GM18502 (cell line): ENCODE measurements at regions not wholly inside any gene's neighbourhood (a gene's known extent, or its start where the extent isn't known, plus 50 kb on each side); places are given as distances from the start of the nearest gene placed in this dataset.
"Not testable (repeated sequence)": the region's sequence is repeated elsewhere in the genome, so short reads cannot be mapped to it uniquely, and the experiment has no call there.

Experiments used
- ATAC-seq: cut with Tn5 transposase; IDR thresholded peaks from one replicate; pipeline ENCODE4 v1.9.1; 2021; ENCODE audit warnings: mild to moderate bottlenecking; ENCODE audit not compliant: unreplicated experiment, poor library complexity

DNA sequence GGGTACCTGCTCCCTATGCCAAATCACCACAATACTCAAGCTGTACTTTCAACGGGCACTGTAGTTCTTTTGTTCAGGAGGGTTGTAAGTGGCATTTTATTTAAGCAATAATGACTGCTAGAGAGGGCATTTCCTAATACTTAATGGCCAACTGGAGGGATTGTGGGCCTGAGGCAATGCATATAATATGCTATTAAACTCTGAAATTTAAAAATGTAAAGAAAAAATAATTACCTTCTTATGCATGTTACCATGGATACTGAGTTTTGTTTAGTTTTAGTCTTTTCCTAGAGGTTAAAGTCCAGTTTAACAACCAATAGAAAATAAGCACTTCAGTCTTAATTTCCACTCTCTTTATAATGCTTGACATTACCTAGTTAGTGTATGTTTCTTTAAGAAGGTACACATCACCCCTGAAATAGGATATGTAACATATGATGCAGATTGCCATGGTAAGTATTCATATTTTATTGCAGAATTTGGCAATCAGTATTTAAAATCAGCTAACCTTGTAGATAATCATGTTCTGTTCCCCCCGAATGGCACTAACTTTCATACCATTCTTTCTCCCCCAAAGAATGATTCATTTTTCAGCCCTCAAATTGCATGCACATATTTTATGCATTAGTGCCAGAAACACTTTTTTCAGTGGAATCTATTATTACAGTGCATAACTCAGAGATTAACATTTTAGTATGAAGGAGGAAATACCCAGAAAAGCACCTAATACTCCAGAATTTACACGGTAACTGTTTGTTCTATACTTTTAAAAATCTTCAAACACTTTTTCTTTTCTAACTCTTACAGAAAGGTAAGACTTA, 90.3 kb upstream of the ZNF438 start:
- no peak for ATAC-seq

DNA sequence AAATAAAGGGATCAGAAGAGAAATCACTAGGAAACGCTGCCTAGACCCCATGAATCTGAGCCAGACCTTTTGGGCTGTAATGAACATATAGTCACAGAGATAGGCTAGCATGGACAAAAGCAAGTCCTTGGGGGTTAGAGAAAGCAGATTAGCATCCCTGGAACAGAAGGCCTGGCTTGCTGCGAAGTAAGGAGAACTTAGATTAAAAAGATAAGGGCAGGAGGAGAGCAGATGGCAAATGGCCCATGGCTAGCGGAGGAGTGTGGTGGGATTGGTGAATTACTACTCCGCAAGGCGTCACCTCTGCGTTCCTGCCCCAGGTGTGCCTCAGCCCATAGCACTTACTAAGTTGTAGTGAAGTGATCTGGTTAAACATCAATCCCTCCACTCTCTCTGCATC, 92.3 kb upstream of the ZNF438 start:
- ATAC-seq = no peak

DNA sequence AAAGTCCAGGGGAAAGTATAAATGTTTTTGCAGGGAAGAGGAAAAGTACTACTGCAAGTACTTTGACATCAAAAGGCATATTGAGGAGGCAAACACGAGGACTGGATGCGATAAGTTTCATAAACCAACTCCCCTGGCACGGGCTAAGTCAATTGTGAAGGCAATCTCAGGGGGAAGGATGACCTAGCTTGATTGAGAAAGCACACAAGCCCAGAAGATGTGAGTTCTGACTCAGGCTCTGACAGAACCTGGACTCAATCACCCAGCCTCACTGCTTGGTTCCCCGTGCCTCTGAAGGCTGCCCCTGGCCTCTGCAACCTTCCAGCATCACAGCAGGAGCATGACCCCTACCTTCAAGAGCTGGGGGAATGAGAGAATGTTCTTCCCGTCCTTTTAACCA, 93.2 kb upstream of the ZNF438 start:
- ATAC-seq = no peak

DNA sequence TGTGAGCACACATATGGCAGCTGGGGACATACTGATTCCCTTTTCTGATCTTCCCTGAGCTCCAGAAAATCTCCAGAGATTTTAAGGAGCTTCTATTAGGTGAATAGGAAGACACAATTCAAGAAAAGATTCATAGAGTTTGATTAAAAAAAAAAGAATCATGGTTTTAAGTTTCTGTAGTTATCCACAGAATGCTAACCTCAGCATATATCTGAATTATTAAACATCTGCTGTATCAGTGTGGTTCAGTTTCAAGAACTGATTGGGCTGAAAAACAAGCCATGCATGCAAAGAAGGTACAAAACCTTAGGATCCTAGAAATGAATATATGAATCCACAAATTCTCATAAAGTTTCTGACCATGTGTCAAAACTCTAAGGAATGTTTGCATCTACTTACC, 94.1 kb upstream of the ZNF438 start:
- ATAC-seq = no peak

GRCh38 chr10:31126593-31126992, 94.9 kb upstream of the ZNF438 start:
- ATAC-seq = no peak

GRCh38 chr10:31128536-31128935, 96.9 kb upstream of the ZNF438 start:
- no peak for ATAC-seq

- ATAC-seq = no peak
Measured at GRCh38 chr10:31129271-31129670, 97.6 kb upstream of the ZNF438 start.

- no peak for ATAC-seq
Measured at GRCh38 chr10:31129880-31130405, 98.3 kb upstream of the ZNF438 start.

GRCh38 chr10:31130406-31130805, 98.7 kb upstream of the ZNF438 start:
- no peak for ATAC-seq

GRCh38 chr10:31131251-31131650, 99.6 kb upstream of the ZNF438 start:
- ATAC-seq = no peak

GRCh38 chr10:31132681-31133244, 101.1 kb upstream of the ZNF438 start:
- ATAC-seq = no peak

GRCh38 chr10:31133251-31133791, 101.7 kb upstream of the ZNF438 start:
- ATAC-seq = no peak

DNA sequence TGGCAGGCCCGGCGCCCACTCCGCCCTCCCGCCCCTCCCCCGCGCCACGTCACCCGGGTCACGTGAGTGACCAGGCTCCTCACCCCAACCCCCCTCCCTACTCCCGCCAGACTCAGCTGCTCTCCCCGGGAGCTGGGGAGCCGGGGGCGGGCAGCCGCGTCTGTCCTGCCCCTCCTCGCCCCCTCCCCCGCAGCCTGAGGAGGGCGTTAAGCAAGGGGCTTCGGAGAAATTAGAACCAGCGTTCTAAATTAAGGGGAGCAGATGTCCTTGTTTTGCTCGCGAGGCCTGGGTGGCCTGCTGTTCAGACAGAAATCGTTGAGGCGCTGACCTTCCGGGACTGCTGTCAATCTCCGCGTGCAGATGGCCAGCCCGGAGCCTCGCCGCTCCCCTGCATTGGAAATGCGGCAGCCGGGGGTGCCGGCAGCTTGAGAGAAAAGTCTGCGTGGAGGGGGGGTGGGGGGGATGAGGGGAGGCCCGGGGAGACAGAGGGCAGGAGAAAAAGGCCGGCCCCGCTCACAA, 102.2 kb upstream of the ZNF438 start:
- peak; percentile 54 for ATAC-seq

DNA sequence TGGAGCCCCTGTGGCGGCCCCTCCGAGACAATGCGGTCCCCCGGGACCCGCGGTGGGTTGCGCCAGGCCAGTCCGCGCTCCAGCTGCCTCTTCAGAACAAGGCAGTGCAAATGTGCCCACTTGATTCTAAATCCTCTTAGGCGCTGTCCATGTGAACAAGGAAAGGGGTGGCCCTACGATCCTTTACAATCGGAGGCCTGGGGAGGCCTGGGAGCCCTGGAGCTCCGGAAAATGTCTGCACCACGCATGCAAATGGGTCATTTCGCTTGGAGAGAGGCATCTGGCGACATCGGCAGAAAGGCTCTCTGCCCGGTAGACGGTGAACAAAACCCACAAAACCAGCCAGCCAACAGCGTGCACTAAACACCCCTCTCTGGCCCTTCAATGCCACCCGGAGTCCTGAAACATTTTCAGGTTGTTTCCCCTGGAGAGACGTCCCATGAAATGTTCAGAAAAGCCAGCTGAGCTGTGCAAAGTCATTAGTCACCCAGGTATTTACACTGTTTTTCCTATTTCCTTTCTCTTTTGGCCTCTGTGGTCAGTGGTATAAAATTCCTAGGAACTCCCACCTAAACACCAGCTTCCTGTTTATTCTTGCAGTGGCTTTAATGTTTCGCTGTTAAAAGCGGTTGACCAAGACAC, 102.8 kb upstream of the ZNF438 start:
- ATAC-seq = peak; percentile 44

DNA sequence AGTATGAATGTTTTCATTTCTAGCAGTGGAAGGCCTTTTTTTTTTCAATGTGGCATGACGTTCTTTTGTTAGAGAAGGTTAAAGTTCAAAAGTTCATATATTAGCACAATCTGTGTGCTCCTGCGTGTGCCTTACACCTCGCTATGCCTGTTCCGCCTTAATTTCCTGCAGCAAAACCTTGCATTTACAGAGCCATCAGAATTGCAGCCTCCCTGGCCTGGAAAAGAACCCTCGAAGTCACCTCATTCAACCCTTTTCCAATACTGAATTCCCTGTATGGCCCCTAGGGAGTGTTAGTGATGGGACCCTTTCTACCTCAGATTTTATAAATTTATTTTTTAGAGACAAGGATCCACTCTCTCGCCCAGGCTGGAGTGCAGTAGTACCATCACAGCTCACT, 103.5 kb upstream of the ZNF438 start:
- no peak for ATAC-seq

DNA sequence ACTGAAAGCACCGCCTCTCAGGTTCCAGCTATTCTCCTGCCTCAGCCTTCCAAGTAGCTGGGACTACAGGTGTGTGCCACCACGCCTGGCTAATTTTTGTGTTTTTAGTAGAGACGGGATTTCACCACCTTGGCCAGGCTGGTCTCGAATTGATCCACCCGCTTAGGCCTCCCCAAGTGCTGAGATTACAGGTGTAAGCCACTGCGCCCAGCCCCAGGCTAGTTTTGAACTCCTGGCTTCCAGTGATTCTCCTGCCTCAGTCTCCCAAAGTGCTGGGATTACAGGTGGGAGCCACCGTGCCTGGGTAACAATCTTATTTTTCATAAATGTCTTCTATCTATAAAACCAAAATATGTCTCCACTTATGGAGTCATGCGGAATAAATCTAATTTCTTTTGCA, 104.1 kb upstream of the ZNF438 start:
- ATAC-seq = not testable (repeated sequence)

- ATAC-seq = no peak
Measured at GRCh38 chr10:31136386-31136785, 104.7 kb upstream of the ZNF438 start.

GRCh38 chr10:31136930-31137885, 105.5 kb upstream of the ZNF438 start:
- no peak for ATAC-seq

DNA sequence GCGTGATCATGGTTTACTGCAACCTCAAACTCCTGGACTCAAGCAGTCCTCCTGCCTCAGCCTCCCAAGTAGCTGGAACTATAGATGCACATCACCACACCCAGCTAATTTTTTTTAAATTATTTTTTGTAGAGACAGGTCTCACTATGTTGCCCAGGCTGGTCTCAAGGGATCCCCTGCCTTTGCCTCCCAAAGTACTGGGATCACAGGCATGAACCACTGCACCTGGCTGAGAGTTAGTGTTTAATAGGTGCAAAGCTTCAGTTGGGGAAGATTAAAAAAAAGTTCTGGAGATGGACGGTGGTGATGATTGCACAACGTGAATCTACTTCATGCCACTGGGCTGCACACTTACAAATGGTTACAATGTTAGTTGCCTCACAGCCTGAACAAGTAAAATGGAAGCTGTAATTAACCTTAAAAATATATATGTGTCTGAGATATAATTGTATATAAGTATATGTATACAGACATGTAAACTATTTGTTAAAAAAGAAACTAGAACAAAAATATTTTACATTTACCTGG, 106.4 kb upstream of the ZNF438 start:
- no peak for ATAC-seq

- ATAC-seq = no peak
Measured at GRCh38 chr10:31139497-31139896, 107.8 kb upstream of the ZNF438 start.
